Frontal cortex (tissue), 3 donors: ENCODE measurements at regions not wholly inside any gene's neighbourhood (a gene's known extent, or its start where the extent isn't known, plus 50 kb on each side); places are given as distances from the start of the nearest gene placed in this dataset.

Experiments
- DNase-seq, 2 donors: peaks; one replicate each; pipeline ENCODE4 v3.0.0; 2012; ENCODE audit warnings: low spot score in 2 of 2
- FAIRE-seq: peaks from 2 replicates; lab custom pipeline; 2012; peaks lifted over from hg19 to GRCh38; lab: Jason Lieb, UNC
- donor health status: control.
- donor health status: control.
- donor health status: control.

DNA sequence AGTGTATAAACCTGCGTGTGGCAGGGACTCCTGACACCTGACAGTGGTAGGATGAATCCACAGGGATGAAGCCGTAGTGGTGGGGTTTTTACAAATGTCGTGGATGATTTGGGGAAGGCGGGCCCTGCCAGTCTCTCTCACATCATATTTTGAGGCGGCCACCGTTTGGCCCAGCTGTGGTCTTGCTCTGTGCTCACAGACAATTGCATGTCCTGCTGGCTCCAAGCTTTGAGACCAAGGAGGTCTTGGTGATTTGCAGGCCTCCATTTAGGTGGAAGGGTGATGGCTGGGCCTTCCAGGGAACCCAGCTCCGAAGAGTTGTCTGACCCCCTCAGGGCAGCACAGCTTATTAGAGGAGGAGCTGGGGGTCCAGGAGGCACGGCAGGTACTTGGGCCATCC lies 151.1 kb upstream of the SHH start:
- no peak for FAIRE-seq
- no peak for DNase-seq

DNA sequence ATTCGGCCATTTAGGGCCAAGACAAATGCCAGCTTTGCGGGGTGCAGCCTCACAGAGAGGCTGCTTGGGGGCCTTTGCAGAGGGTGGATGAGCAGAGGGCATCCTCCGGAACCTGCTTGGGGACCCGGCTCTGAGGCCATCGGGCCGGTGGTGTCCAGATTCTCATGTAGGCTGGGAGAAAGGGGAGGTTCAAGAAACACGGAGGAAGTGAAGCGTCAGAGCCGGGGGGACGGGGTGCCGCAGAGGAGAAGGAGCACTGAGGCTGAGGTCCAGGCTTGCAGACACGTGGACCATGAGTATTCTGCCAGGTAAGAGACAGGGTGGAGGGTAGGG lies 150.7 kb upstream of the SHH start:
- DNase-seq: no peak
- FAIRE-seq: no peak

DNA sequence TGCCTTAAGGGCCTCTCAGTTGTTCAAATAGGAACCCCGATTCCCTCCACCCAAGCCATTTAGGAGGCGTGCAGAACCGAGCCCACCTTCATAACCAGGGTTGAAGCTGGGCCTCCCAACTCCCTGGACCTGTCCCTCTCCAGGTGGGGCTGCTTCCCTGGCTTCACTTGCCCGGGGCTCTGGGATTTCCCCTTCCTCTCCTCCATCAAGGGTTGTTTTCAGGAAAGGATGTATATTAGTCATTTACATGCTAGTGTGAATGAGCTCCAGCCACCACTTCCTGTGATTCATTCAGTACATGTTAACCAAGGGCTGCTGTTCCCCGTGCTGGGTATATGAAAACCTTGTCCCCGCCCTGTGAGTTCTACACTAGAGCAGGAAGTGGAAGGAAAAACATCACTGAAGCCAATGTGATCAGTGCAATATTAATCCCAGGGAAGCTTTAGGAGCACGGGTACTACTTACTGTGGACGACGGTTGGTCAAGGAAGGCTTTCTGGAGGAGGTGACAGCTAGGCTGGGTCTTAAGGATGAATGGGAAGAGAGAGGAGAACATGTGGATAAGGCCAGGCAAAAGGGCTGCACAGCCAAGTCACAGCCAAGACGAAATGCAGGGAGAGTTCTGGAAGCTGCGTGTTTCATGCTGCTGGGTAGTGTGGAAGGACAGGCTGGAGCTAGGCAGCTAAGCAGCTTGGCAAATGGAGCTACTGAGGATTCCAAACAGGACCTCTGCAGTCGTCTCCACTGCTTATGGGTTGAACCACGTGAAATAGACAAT lies 150.1 kb upstream of the SHH start:
- FAIRE-seq (no peak), DNase-seq (no peak)

DNA sequence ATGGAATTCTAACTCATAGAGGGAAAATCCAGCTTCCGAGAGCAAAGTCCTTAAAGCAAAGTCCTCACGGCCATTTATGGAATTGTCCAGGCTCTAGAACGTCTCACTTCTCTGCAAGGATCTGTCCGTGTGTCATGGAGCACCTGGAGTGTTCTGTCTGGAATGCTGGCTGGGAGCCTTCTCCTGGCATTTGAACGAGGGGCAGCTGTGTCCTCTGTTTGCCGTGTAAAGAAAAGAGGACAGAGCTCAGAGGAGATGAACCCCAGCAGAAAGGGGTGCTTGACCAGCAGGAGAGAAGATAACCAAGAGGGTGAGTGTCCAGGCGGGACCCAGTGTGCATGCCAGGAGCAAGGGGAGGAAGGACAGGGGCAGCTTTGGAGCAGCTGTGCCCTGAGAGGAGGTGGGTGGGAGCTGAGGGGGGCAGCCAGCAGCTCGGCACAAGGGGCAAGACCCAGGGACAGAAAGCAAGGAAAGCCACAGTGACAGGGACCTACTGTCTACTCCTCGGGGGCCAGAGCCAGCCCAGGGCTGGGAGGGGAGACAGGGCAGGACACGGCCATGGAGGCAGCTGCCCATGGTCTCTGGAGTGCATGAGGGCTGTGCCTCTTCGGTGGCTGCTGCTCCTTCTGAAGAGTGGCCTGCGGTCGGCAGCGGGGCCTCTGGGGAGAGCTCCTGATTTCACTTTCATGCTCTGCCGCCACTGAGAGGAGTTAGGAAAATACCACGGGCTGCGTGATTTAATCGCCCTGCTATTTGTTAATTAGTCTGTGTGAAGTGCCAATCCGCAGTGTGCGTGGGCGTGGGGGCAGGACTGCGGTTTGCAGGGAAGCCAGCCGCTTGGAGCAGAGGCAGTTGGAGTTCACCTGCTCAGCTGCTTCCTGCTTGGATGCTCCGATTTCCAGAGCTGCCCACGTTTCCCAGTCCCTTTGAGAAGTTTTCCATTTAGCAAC lies 149.3 kb upstream of the SHH start:
- DNase-seq (no peak), FAIRE-seq (no peak)

DNA sequence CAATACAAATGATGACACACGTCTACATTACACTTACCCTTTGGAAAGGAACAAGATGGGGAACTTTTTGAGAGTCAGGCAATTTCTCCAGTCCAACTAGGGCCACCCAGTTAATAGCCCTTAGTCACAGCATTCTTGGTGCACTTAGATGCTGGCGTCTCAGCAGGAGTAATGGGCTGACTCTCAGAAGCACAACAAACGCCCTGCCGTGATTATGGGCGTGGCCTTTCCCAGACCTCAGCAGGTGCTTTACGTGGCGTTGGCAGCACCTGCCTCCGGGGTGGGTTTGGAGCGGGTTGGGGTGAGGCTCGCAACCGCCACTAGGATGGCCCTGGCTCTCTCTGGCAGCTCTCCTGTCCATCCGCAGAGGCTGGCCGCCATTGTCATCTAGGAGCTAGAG lies 147.6 kb upstream of the SHH start:
- no peak for FAIRE-seq

DNA sequence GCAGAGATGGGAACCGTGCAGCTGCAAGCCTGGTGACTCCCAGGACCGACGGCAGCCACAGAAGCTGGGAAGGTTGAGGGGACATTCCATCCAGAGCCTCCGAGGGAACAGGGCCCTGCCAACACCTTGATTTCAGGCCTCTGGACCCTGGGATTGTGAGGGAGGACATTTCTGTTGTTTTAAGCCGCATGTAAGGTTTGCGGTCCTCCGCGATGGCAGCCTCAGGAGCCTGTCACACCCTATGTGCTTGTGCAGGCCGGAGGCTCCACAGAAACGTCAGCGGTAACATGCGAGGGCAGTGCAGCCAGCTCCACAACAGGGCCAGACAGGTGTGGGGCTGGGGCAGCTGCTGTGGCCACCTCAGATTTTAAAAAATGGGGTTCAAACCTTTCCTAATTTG lies 144.7 kb upstream of the SHH start:
- FAIRE-seq (no peak), DNase-seq (no peak)

More for the DNA sequence above, 147.6 kb upstream of the SHH start:
- no peak for DNase-seq

DNA sequence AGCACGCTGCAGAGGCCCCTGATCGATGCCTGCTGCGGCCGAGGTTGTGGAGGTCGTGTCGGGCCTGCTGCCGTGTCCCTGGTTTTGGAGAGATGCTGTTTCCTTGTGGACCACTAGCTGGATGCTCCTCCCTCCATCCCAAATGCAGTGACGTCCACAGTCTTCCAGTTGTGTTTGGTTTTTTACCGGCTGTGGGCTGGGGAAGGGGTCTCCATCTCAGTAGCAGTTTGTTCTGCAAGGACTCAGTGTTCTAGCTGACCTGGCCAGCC lies 143.0 kb upstream of the SHH start:
- no peak for DNase-seq
- FAIRE-seq: no peak

DNA sequence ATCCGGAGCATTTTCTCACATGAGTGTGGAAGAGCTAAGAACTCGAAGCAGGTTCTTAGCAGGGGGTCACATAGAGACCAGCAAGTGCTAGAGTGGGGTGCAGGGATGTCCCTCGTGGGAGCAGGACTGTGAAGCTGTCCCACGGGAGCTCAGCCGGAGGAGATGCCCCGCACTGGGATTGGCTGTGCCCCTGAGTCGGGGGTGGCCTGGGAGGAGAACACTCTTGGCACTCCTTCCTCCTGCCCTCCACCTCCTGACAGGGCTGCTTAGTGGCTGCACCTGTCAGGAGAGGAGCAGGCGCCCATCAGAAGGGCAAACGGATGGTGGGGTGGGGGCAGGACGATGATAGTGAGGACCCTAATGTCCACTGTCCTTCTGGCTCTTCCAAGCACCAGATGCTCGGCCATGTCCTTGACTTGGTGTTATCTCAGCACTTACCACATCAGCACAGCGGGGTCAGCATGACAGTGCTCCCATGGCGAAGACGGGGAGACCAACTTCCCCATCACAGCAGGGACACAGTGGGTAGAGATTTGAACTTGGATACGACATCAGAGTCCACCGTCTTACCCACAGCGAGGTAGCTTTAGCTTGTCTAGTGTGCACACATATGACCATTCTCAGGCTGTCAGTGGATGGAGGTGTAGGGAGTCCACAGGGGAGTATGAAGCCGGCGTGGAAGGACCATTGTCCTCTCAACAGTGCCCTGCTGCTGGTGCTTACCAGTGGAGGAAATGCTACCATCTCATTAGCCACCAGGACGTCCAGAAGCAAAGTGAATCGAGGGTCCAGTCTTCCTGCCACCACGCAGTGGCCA lies 142.5 kb upstream of the SHH start:
- FAIRE-seq (no peak), DNase-seq (no peak)

DNA sequence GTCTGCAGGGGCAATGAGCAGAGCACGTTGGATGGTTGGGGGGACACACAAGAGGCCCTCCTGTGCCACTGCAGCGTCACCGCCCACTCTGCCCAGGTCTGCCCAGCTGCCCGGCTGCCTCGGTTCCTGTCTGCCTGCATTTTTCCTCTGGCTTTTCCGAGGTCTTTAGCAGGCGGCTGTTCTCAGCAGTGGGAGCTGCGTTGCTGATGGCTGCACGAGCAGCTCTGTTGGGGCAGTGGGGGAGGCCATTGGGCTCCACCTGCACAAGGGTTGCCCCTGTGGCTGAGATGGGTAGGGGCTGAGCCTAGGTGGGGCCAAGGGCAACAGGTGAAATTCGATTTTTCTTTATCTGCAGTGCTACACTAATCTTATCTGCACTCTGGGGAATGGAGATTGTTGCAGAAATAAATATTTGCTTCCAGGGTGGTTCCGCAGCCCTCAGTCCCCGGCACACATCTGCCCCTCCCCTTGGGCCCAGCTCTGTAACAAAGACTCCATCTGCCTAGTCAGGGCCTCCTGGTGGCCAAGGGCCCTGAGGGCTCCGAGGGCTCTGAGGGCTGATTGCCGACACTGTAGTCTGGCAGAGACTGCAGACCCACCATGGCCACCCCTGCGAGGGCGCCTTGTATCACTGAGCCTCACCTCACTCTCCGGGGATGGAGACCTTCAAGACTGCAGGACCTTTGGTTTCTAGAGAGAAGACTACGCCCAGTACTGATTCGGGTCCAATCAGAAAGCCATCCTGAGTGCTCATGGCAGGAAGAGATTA lies 141.7 kb upstream of the SHH start:
- DNase-seq (no peak), FAIRE-seq (no peak)

DNA sequence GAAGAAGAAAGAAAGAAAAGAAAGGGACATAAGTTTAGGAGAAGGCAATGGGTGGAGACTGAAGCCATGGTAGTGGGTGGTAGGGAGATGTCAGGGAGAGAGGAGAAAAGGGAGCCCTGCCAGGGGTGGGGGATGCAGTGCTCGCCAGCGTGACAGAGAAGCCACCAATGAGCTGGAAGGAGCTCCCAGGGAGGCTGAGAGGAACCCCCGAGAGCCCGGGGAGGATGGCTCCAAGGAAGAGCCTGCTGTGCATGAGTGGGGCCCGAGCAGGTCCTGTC lies 141.2 kb upstream of the SHH start:
- FAIRE-seq (no peak), DNase-seq (no peak)

DNA sequence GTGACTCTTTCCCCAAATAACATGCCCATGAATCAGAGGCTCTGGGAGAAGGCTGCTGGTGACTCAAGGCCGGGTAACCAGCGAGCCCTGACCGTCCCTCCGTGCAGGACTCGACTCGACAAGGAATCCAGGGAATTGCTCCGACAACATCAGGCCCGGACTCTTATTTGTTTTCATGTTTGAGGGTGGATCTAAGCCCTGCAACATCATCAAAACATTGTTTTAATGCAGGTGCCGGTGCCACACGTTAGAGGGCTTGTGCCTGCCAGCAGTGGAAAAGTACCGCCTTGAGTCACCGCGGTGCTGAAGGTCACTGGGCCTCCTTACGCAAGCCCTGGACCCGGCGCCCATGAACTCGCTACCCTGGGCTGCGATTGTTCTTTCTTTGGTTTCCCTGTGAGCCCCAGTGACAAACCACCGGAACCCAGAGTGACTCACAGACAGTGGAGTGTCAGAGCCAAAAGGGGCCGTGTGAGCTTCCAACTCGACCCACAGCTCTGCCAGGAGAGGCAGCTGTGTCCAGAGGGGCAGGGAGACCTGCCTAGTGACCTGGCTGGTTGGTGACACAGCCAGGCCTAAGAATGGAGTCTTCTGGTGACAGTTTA lies 139.4 kb upstream of the SHH start:
- DNase-seq: no peak
- FAIRE-seq: no peak

DNA sequence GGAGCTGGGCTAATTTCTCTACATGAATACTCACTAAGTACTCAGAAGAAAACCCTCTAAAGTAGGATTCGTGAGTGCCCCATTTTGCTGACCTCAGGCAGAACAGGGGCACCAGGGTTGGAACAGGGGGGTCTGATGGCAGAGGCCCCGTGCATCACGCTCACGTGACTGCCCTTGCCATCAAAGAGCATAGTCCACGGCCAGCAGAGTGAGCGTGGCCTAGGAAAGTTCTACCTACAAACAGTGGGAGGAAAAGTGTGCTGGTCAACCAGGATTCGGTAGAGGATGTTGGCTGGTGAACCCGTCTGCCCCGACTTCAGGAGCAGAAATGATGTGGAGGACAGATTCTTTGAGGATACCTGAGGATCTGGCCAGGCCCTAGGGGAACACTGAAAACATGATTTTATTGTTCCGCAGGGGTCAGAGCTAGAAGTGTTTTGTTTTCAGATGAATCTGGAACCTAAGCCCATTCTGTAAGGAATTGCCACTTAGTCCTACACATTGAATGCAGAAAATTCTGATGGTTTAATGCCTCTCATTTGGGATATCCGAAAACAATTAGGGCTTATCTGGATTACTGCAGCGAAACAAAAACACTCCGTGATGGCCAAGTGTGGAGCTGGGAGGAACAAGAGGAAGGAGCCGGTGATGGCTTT lies 138.8 kb upstream of the SHH start:
- DNase-seq: no peak
- FAIRE-seq: no peak

DNA sequence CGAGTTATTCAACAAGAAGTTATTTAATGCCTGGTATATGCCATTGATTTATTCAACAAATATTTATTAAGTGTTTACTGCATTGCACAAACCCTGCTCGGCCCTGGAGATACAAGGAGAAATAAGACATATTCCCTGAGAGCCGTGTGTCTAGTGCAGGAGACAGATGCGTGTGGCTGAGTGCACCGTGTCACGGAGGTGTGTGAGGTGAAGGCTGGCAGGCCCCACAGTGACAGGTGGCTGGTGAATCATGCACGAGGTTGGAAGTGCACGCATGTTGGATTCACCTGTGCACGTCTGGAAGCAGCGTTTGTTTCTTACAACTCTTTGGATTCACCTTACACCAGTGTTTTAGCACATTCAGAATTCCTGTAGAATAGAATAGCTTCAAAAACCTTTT lies 136.6 kb upstream of the SHH start:
- no peak for DNase-seq
- no peak for FAIRE-seq

DNA sequence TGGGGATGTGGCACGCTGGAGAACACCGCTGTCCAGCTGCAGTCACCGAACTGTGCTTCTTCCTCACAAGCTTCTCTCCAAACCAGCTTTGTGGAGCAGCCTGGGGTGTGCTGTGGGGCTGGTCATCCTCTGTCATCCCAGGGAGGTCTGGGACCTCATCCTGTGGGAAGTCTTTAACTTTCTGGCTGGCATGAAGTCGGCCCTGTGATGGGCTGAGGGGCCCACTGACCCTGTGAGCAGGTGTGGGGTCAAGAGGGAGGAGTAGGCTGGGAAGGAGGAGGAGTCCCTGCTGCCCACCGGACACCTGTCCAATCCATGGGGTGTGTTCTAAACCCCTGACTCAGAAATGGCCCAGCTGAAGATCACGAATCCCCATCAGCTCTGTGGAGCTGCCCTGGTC lies 136.2 kb upstream of the SHH start:
- DNase-seq (no peak), FAIRE-seq (no peak)

DNA sequence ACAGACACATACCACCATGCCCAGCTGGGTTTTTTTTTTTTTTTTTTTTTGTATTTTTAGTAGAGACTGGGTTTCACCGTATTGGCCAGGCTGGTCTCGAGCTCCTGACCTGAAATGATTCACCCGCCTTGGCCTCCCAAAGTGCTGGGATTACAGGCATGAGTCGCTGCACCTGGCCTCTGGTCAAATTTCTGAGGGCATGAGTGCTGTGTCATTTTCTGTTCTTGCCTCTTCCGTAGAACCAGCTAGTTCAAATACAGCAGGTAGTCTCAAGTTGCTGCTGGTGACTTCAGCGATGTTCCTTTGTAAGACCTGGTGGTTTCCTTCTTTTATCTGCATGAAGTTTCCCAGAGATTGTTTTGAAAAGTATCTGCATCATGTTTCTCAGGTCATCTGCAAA lies 134.8 kb upstream of the SHH start:
- DNase-seq: no peak
- no peak for FAIRE-seq

DNA sequence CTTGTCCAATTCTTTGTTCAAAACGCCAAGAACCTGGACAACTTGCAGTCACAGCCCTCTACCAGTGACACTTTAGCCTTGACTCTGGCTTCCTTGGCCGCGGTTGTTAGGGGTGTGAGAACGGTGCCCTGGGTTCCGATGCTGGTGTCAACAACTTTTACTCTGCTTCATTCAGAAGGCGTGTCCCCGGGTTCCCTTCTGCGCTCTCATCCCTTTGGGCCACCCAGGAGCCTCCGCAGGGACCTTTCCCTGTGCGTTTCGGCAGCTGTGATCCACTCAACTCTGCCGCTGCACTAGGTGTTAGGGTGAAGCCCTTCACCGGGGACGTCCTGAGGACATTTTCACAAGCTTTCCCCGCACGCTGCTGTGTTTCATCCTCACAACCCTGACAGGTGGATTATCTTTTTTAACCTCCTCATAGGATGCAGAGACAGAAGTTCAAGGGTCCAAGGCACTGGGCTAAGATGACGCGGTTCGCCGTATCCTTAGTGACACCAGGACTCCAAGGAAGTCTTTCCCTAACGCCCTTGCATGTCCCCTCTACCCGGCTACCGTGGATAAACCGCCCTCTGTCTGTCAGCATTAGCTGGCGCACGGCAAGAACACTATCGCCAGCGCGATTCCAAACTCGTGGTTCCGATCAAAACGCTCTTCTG lies 133.5 kb upstream of the SHH start:
- DNase-seq: no peak
- FAIRE-seq: no peak

DNA sequence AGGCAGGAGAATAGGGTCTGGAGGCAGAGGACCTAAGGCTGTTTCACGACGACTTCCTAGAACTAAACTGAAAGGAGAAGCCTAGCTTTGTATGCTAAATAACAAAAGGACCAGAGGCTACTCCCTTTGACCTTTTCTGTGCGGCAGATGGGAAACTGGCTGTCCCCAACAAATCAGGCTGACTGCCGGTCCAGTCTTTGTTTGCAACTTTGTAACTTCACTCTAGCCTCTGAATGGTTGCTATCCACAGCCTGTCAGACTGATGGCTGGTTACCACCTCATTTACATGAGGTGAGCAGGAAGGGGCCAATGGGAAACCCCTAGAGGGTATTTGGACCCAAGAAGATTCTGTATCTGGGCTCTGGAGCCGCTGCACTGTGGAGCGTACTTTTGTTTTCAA lies 132.6 kb upstream of the SHH start:
- no peak for DNase-seq
- no peak for FAIRE-seq

DNA sequence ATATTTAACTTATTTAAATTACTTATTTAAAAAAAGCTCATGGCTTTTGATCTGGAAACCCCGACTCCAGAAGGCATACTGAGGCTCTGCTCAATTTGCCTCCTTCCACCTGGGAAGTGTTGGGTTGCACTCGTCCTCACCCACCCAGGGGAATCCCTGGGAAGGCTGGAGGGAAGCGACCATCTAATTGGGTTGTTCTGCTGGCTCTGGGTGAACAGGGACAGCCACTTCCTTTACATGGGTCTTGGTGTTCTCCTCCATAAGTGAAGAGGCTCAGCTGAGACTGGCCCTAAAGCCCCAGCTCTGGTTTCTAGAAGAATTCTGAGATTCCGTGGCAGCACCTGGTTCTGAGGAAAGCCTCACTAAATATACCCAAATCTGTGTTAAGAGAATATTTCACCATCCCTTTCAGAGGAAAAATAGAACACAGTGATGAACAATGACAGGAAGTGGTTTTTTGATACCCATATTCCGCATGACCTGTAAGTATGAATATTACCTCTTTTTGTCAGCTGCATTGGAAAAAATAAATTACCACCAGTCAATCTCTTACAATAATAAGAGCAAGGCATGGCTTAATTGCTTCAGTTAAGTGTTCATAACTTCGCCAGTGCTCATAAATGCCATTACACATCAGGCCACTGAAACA lies 131.1 kb upstream of the SHH start:
- FAIRE-seq: no peak

More for the DNA sequence above, 131.1 kb upstream of the SHH start:
- no peak for DNase-seq
